HCT116 (cell line): ENCODE measurements at regions not wholly inside any gene's neighbourhood (a gene's known extent, or its start where the extent isn't known, plus 50 kb on each side); places are given as distances from the start of the nearest gene placed in this dataset.
A peak's percentile ranks its signal among the peaks of the same experiment; 100 is the strongest.

Experiments used
- ATAC-seq: fragments of 200-7000 bp; cut with Tn5 transposase; 2 replicates; pipeline ENCODE4 v1.9.1; 2020; ENCODE audit warnings: mild to moderate bottlenecking, moderate library complexity
- BruUV-seq: library from RNA; stranded (reverse); fragments of 400-500 nt; replicated peaks from 2 replicates; lab custom pipeline; 2021; lab: Mats Ljungman, UMichigan
- CTCF ChIA-PET: fragments of 300-600 bp; sonication (Branson Sonifier 250); formaldehyde crosslinking; loops from one replicate; lab custom pipeline; 2021; ENCODE audit warnings: antibody characterized with exemption; lab: Charles Lee
- POLR2A ChIA-PET: fragments of 300-600, 350-600 bp; sonication (Branson Sonifier 250); formaldehyde crosslinking; loops from one replicate; lab custom pipeline; 2021; ENCODE audit warnings: antibody characterized with exemption; lab: Charles Lee
- RAD21 ChIA-PET, 2 experiments: fragments of 300-600 bp; sonication (Branson Sonifier 250); formaldehyde crosslinking; loops; one replicate each; lab custom pipeline; 2023; ENCODE audit warnings: low total read pairs in 2 of 2; ENCODE audit not compliant: uncharacterized antibody in 2 of 2, unreplicated experiment in 2 of 2, low non-redundant PET in 1 of 2; lab: Charles Lee
- DNase-seq: peaks from one replicate; pipeline ENCODE4 v3.0.0-alpha.2; 2010; ENCODE audit warnings: low read depth, low spot score
- H2AFZ ChIP-seq: fragments of 200-600 bp; shearing (Covaris generic), sonication (generic); 2 replicates; pipeline ENCODE4 v1.6.1; 2017; ENCODE audit warnings: low read depth, mixed run types, mixed read lengths, antibody characterized with exemption, low read length; ENCODE audit not compliant: poor library complexity, severe bottlenecking
- H3K27ac ChIP-seq: 2 replicates; pipeline ENCODE4 v1.5.1; 2012; ENCODE audit warnings: low read depth, low read length
- H3K27me3 ChIP-seq: fragments of 200-600 bp; sonication (generic); 2 replicates; pipeline ENCODE4 v1.6.1; 2016; ENCODE audit warnings: mixed run types, low read length, mixed read lengths; ENCODE audit not compliant: insufficient read depth
- H3K36me3 ChIP-seq, 2 experiments: fragments of 200-500 bp in 1 of 2; fragments of 200-600 bp in 1 of 2; sonication (Bioruptor generic) in 1 of 2; sonication (generic) in 1 of 2; 2 replicates each; pipeline versions ENCODE4 v1.5.1 to v1.6.1; 2014 to 2016; ENCODE audit warnings: low read length in 2 of 2, inconsistent platforms in 1 of 2, mixed read lengths in 1 of 2, mixed run types in 1 of 2; ENCODE audit not compliant: insufficient read depth in 2 of 2, control insufficient read depth in 1 of 2
- H3K4me1 ChIP-seq, 2 experiments: fragments of 200-600 bp in 1 of 2; sonication (generic) in 1 of 2; 2 replicates each; pipeline versions ENCODE4 v1.5.1 to v1.6.1; 2012 to 2017; ENCODE audit warnings: low read length in 2 of 2, inconsistent platforms in 1 of 2, mild to moderate bottlenecking in 1 of 2, mixed read lengths in 1 of 2, mixed run types in 1 of 2, moderate library complexity in 1 of 2; ENCODE audit not compliant: insufficient read depth in 2 of 2, control insufficient read depth in 1 of 2
- H3K4me2 ChIP-seq: fragments of 200-600 bp; sonication (generic); 2 replicates; pipeline ENCODE4 v1.6.1; 2017; ENCODE audit warnings: mixed run types, low read length, mixed read lengths
- H3K4me3 ChIP-seq, 2 experiments: fragments of 200-600 bp in 1 of 2; sonication (generic) in 1 of 2; replicated peaks in 1 of 2; 2 replicates each; pipeline ENCODE4 v1.5.1; 2011 to 2016; ENCODE audit warnings: low read length in 2 of 2, control low read depth in 1 of 2, low read depth in 1 of 2, mild to moderate bottlenecking in 1 of 2, mixed read lengths in 1 of 2, mixed run types in 1 of 2
- H3K79me2 ChIP-seq: fragments of 200-600 bp; sonication (generic); 2 replicates; pipeline ENCODE4 v1.6.1; 2017; ENCODE audit warnings: mild to moderate bottlenecking, mixed run types, low read length, moderate library complexity, mixed read lengths; ENCODE audit not compliant: insufficient read depth
- H3K9ac ChIP-seq: fragments of 200-600 bp; sonication (generic); 2 replicates; pipeline ENCODE4 v1.6.1; 2016; ENCODE audit warnings: low read length, mixed read lengths
- H3K9me2 ChIP-seq: fragments of 200-600 bp; sonication (generic), shearing (Covaris generic); 2 replicates; pipeline ENCODE4 v1.6.1; 2017; ENCODE audit warnings: mixed run types, mild to moderate bottlenecking, moderate library complexity; ENCODE audit not compliant: insufficient read depth
- H3K9me3 ChIP-seq, 2 experiments: fragments of 200-500 bp in 1 of 2; fragments of 200-600 bp in 1 of 2; sonication (Bioruptor generic) in 1 of 2; sonication (generic) in 1 of 2; 2 replicates each; pipeline ENCODE4 v1.6.1; 2014 to 2017; ENCODE audit warnings: low read length in 2 of 2, mixed read lengths in 2 of 2, inconsistent platforms in 1 of 2, low read depth in 1 of 2, mild to moderate bottlenecking in 1 of 2, mixed run types in 1 of 2, moderate library complexity in 1 of 2; ENCODE audit not compliant: control insufficient read depth in 1 of 2, insufficient read depth in 1 of 2
- H4K20me1 ChIP-seq: fragments of 200-600 bp; sonication (generic), shearing (Covaris generic); 2 replicates; pipeline ENCODE4 v1.6.1; 2017; ENCODE audit warnings: mixed run types, mild to moderate bottlenecking, moderate library complexity; ENCODE audit not compliant: insufficient read depth
- CBX3 ChIP-seq: IDR thresholded peaks from 2 replicates; pipeline ENCODE4 v1.6.1; 2012; ENCODE audit warnings: low read depth
- CTCF ChIP-seq, 3 experiments: fragments of 200-600 bp in 1 of 3; sonication (generic) in 1 of 3; IDR thresholded peaks in 2 of 3; conservative IDR thresholded peaks in 1 of 3; 2 replicates each; pipeline ENCODE4 v1.5.1; 2012 to 2017; ENCODE audit warnings: low read depth in 2 of 3, low read length in 2 of 3, antibody characterized with exemption in 1 of 3, borderline replicate concordance in 1 of 3, control low read depth in 1 of 3, mild to moderate bottlenecking in 1 of 3, mixed read lengths in 1 of 3, mixed run types in 1 of 3, moderate library complexity in 1 of 3; ENCODE audit not compliant: insufficient read depth in 1 of 3
- EGR1 ChIP-seq: IDR thresholded peaks from 2 replicates; pipeline ENCODE4 v1.6.1; 2012; ENCODE audit warnings: low read depth
- RAD21 ChIP-seq: IDR thresholded peaks from 2 replicates; pipeline ENCODE4 v1.6.1; 2012; ENCODE audit warnings: low read depth, mild to moderate bottlenecking
- TCF7L2 ChIP-seq: IDR thresholded peaks from 2 replicates; pipeline ENCODE4 v1.7.0; 2011; ENCODE audit warnings: borderline replicate concordance, inconsistent platforms; ENCODE audit not compliant: insufficient read depth, insufficient read length; ENCODE audit errors: extremely low read depth
- intact Hi-C: fragments of 100-400 bp; cut with micrococcal nuclease; formaldehyde crosslinking; loops from 2 replicates; pipeline ENCODE4 v1.10.0; 2022
- TF ChIP-seq, protein P1 (sequence below): IDR thresholded peaks from 2 replicates; pipeline ENCODE4 v1.6.1; 2012; ENCODE audit warnings: low read depth

- ATAC-seq, result peak; percentile 73
- intact Hi-C loops, result loop anchor here (1.0 to 10.0 kb wide), 3 partner anchors 153 to 881 kb away; no protein-coding TSS in a partner anchor
- no peaks in the 10 kb centered on the region for H4K20me1 ChIP-seq
- H3K79me2 ChIP-seq, result no peaks in the 10 kb centered on the region
- H2AFZ ChIP-seq, result no peak overlapping the region
- CTCF ChIA-PET, result interaction anchor here (1.1 kb wide), 1 partner anchor 10 kb away, joined by 3 read pairs; no protein-coding TSS in a partner anchor
- BruUV-seq, result no TSS peak
- H3K4me2 ChIP-seq, result no peak overlapping the region
- no peaks in the 10 kb centered on the region for H3K9me2 ChIP-seq
- RAD21 ChIA-PET, result no interaction called here
- H3K27ac ChIP-seq, result no peak overlapping the region
- H3K27me3 ChIP-seq, result 0 out of 2 replicates have a peak, but pooled peaks cover 8% of the 10 kb centered on the region
- no peaks in the 10 kb centered on the region for H3K4me1 ChIP-seq
- DNase-seq, result peak; percentile 12
- H3K9ac ChIP-seq, result no peak overlapping the region
- H3K9me3 ChIP-seq, result no peaks in the 10 kb centered on the region
- POLR2A ChIA-PET, result no interaction called here
- H3K36me3 ChIP-seq, result no peaks in the 10 kb centered on the region
- no peak overlapping the region for H3K4me3 ChIP-seq
- TF ChIP-seq RAD21 (peak; percentile 47), CTCF (IDR thresholded peaks at IDR 0.05 in 2 of 3, conservative IDR thresholded peaks at IDR 0.05 in 1 of 3; ENCODE audit: borderline replicate concordance in 1 of 3, insufficient read depth in 1 of 3, low read depth in 2 of 3, low read length in 2 of 3) (peak; percentile 17 to 66 (median 64); a peak in 5 of 6 replicates), CBX3 (no peak)
Measured at GRCh38 chr4:16443504-16444088, 217.3 kb upstream of the TAPT1 start.

DNA sequence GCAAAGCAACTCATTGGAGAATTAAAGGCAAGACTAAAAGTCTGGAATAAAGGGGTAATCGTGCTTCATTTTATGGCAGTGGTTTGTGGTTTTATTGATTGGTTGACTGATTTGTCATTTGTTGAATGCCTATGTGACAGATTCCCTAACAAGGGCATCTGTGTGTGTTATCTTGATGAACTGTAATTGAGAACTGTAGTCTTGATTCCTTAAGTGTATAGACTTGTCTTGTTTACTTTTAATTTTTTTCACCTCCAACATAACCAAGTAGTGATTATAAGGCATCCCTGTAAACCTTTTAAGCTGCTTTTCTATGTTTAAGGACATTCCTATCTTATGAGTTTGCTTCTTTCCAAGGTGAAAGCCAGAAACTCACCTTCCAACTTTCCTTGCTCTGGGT, 216.0 kb upstream of the TAPT1 start:
- ATAC-seq, result no peak
- Histone ChIP-seq H3K9ac (no peak overlapping the region), H3K4me1 (no peaks in the 10 kb centered on the region), H3K79me2 (no peaks in the 10 kb centered on the region), H3K36me3 (no peaks in the 10 kb centered on the region), H3K4me2 (no peak overlapping the region), H3K4me3 (no peak overlapping the region), H3K27ac (no peak overlapping the region), H3K27me3 (0 out of 2 replicates have a peak, but pooled peaks cover 8% of the 10 kb centered on the region), H2AFZ (no peak overlapping the region), H4K20me1 (no peaks in the 10 kb centered on the region), H3K9me3 (no peaks in the 10 kb centered on the region), H3K9me2 (no peaks in the 10 kb centered on the region)
- POLR2A ChIA-PET, result no interaction called here
- intact Hi-C loops, result loop anchor here (10.0 kb wide), 2 partner anchors 417 to 883 kb away; no protein-coding TSS in a partner anchor
- DNase-seq, result no peak
- BruUV-seq, result no TSS peak
- CTCF ChIA-PET, result no interaction called here
- RAD21 ChIA-PET, result no interaction called here
- no peak for TF ChIP-seq TCF7L2
- TF ChIP-seq, protein P1, sequence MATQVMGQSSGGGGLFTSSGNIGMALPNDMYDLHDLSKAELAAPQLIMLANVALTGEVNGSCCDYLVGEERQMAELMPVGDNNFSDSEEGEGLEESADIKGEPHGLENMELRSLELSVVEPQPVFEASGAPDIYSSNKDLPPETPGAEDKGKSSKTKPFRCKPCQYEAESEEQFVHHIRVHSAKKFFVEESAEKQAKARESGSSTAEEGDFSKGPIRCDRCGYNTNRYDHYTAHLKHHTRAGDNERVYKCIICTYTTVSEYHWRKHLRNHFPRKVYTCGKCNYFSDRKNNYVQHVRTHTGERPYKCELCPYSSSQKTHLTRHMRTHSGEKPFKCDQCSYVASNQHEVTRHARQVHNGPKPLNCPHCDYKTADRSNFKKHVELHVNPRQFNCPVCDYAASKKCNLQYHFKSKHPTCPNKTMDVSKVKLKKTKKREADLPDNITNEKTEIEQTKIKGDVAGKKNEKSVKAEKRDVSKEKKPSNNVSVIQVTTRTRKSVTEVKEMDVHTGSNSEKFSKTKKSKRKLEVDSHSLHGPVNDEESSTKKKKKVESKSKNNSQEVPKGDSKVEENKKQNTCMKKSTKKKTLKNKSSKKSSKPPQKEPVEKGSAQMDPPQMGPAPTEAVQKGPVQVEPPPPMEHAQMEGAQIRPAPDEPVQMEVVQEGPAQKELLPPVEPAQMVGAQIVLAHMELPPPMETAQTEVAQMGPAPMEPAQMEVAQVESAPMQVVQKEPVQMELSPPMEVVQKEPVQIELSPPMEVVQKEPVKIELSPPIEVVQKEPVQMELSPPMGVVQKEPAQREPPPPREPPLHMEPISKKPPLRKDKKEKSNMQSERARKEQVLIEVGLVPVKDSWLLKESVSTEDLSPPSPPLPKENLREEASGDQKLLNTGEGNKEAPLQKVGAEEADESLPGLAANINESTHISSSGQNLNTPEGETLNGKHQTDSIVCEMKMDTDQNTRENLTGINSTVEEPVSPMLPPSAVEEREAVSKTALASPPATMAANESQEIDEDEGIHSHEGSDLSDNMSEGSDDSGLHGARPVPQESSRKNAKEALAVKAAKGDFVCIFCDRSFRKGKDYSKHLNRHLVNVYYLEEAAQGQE, result no peak
- TF ChIP-seq RAD21, result no peak
- no peak for TF ChIP-seq EGR1
